AG04449 (cell line): ENCODE measurements at regions not wholly inside any gene's neighbourhood (a gene's known extent, or its start where the extent isn't known, plus 50 kb on each side); places are given as distances from the start of the nearest gene placed in this dataset.

Experiments used
- CTCF ChIA-PET: fragments of 350-600 bp; formaldehyde crosslinking; extraction: SDS; loops from one replicate; lab custom pipeline; 2021; ENCODE audit warnings: antibody characterized with exemption; lab: Yijun Ruan, JAX
- POLR2A ChIA-PET: fragments of 400-600, 350-600 bp; formaldehyde crosslinking; extraction: SDS; loops from one replicate; lab custom pipeline; 2020; ENCODE audit warnings: antibody characterized with exemption, inconsistent platforms; lab: Yijun Ruan, JAX
- DNase-seq: peaks from one replicate; pipeline ENCODE4 v3.0.0-alpha.2; 2010; ENCODE audit warnings: low read depth, low spot score
- H3K4me3 ChIP-seq: 2 replicates; pipeline ENCODE4 v1.5.1; 2011; ENCODE audit warnings: low read depth, mild to moderate bottlenecking, control low read depth, low read length
- CTCF ChIP-seq: IDR thresholded peaks from one replicate; pipeline ENCODE4 v1.5.1; 2011; ENCODE audit warnings: mild to moderate bottlenecking, moderate library complexity, low read length, control low read depth, inconsistent platforms; ENCODE audit not compliant: insufficient read depth; ENCODE audit errors: missing control alignments

- DNase-seq, result no peak
- no peak for TF ChIP-seq CTCF
- POLR2A ChIA-PET, result no interaction called here
- no peak overlapping the region for H3K4me3 ChIP-seq
- CTCF ChIA-PET, result no interaction called here
Observed at GRCh38 chr2:15729001-15729400, 137.3 kb downstream of the DDX1 start.

- ChIA-PET CTCF (interaction anchor here (1.1 kb wide), 1 partner anchor 879 kb away, joined by 3 read pairs; no protein-coding TSS in a partner anchor), POLR2A (no interaction called here)
- no peak for DNase-seq
- no peak overlapping the region for H3K4me3 ChIP-seq
- TF ChIP-seq CTCF, result no peak
Observed at GRCh38 chr2:15729709-15730544, 138.3 kb downstream of the DDX1 start.

- ChIA-PET POLR2A (no interaction called here), CTCF (interaction anchor here (1.1 kb wide), 1 partner anchor 878 kb away, joined by 3 read pairs; no protein-coding TSS in a partner anchor)
- peak; percentile 41 for DNase-seq
- TF ChIP-seq CTCF, result no peak
- no peak overlapping the region for H3K4me3 ChIP-seq
Observed at GRCh38 chr2:15730545-15731212, 139.0 kb downstream of the DDX1 start.

- no peak overlapping the region for H3K4me3 ChIP-seq
- CTCF ChIA-PET, result interaction anchor here (1.1 kb wide), 1 partner anchor 878 kb away, joined by 3 read pairs; no protein-coding TSS in a partner anchor
- no peak for DNase-seq
- no peak for TF ChIP-seq CTCF
- POLR2A ChIA-PET, result no interaction called here
Observed at GRCh38 chr2:15731213-15731888, 139.7 kb downstream of the DDX1 start.

GRCh38 chr2:15731889-15732271 is 140.2 kb downstream of the DDX1 start:
- H3K4me3 ChIP-seq, result no peak overlapping the region
- TF ChIP-seq CTCF, result no peak
- DNase-seq, result no peak
- CTCF ChIA-PET, result no interaction called here
- POLR2A ChIA-PET, result no interaction called here
